NCI-H460 (cell line): ENCODE measurements at regions not wholly inside any gene's neighbourhood (a gene's known extent, or its start where the extent isn't known, plus 50 kb on each side); places are given as distances from the start of the nearest gene placed in this dataset.
"Not testable (repeated sequence)": the region's sequence is repeated elsewhere in the genome, so short reads cannot be mapped to it uniquely, and the experiment has no call there.

Experiments used
- DNase-seq: peaks from one replicate; pipeline ENCODE4 v3.0.0-alpha.2; 2016; ENCODE audit warnings: low read depth; ENCODE audit errors: extremely low read depth
- small RNA-seq, 2 experiments: library from RNA; depleted of rRNA; stranded (forward); fragments of <200 nt; gene quantifications; one replicate each; pipeline ENCODE3, GENCODE V24; 2014

- DNase-seq: not testable (repeated sequence)
Measured at GRCh38 chr12:83233987-83234386, 547.3 kb downstream of the TMTC2 start.

GRCh38 chr12:83226960-83227359 lies 540.3 kb downstream of the TMTC2 start:
- DNase-seq: not testable (repeated sequence)

- no peak for DNase-seq
Measured at GRCh38 chr12:83225806-83226205, 539.1 kb downstream of the TMTC2 start.

GRCh38 chr12:83224012-83224411 lies 537.3 kb downstream of the TMTC2 start:
- DNase-seq: no peak

GRCh38 chr12:83220774-83221173 lies 534.1 kb downstream of the TMTC2 start:
- DNase-seq: no peak

- no peak for DNase-seq
Measured at GRCh38 chr12:83216230-83216629, 529.5 kb downstream of the TMTC2 start.

GRCh38 chr12:83214185-83214584 lies 527.5 kb downstream of the TMTC2 start:
- DNase-seq: no peak

GRCh38 chr12:83210933-83211332 lies 524.2 kb downstream of the TMTC2 start:
- DNase-seq: no peak

- DNase-seq: no peak
Measured at GRCh38 chr12:83199069-83199468, 512.4 kb downstream of the TMTC2 start.

- DNase-seq: no peak
Measured at GRCh38 chr12:83198291-83199015, 511.7 kb downstream of the TMTC2 start.

- no peak for DNase-seq
Measured at GRCh38 chr12:83197483-83197914, 510.8 kb downstream of the TMTC2 start.

GRCh38 chr12:83196694-83197350 lies 510.1 kb downstream of the TMTC2 start:
- no peak for DNase-seq

GRCh38 chr12:83190631-83191390 lies 504.1 kb downstream of the TMTC2 start:
- DNase-seq: no peak

- no peak for DNase-seq
Measured at GRCh38 chr12:83186419-83186818, 499.7 kb downstream of the TMTC2 start.

- no peak for DNase-seq
Measured at GRCh38 chr12:83185241-83185640, 498.5 kb downstream of the TMTC2 start.

Small RNA genes lying in the stretch of these regions (small RNA-seq; reads per million reads assigned to genes)
- 0 reads per million in 2 experiments for gene RF00334
